Stomach (tissue), 8 donors: ENCODE measurements at regions not wholly inside any gene's neighbourhood (a gene's known extent, or its start where the extent isn't known, plus 50 kb on each side); places are given as distances from the start of the nearest gene placed in this dataset.

ENCODE experiments used
- DNase-seq, 2 donors: peaks; one replicate each; pipeline versions ENCODE4 v3.0.0 to v3.0.0-alpha.2; 2013 to 2019
- H3K27ac ChIP-seq, 5 donors: fragments of 200-600 bp in 4 of 5; sonication (generic) in 4 of 5; one replicate each; pipeline ENCODE4 v1.5.1; 2013 to 2019; ENCODE audit warnings: mild to moderate bottlenecking in 1 of 5, moderate library complexity in 1 of 5
- H3K27me3 ChIP-seq, 3 donors: fragments of 200-600 bp; sonication (generic); one replicate each; pipeline ENCODE4 v1.5.1; 2017 to 2019; ENCODE audit warnings: mixed run types in 1 of 3
- H3K36me3 ChIP-seq, 4 donors: fragments of 200-600 bp; sonication (generic); 1 replicate in 3 of 4; 2 replicates in 1 of 4; pipeline ENCODE4 v1.5.1; 2016 to 2019
- H3K4me1 ChIP-seq, 4 donors: fragments of 200-600 bp; sonication (generic); one replicate each; pipeline ENCODE4 v1.5.1; 2016 to 2019
- H3K4me3 ChIP-seq, 4 donors: fragments of 200-600 bp; sonication (generic) in 3 of 4; one replicate each; pipeline ENCODE4 v1.5.1; 2016 to 2019; ENCODE audit warnings: mild to moderate bottlenecking in 1 of 4
- H3K9me3 ChIP-seq, 4 donors: fragments of 200-600 bp; sonication (generic); one replicate each; pipeline ENCODE4 v1.5.1; 2016 to 2019
- EP300 ChIP-seq: sonication (generic); formaldehyde crosslinking; IDR thresholded peaks from one replicate; pipeline ENCODE4 v1.6.1; 2017; ENCODE audit warnings: antibody characterized with exemption
- POLR2A ChIP-seq, 4 donors: fragments of 450-650 bp; IDR thresholded peaks; one replicate each; pipeline ENCODE4 v1.6.1; 2016; ENCODE audit warnings: antibody characterized with exemption in 4 of 4, control low read depth in 2 of 4, mild to moderate bottlenecking in 1 of 4, moderate library complexity in 1 of 4
- POLR2AphosphoS5 ChIP-seq, 3 donors: sonication (generic); formaldehyde crosslinking; IDR thresholded peaks; one replicate each; pipeline ENCODE4 v1.6.1; 2016; ENCODE audit warnings: antibody characterized with exemption in 3 of 3
- WGBS, 5 donors: extraction: QIAGEN DNeasy Blood & Tissue Kit in 3 of 5; methylation state at CpG; one replicate each; pipeline versions ENCODE4 v1.1.5 to v1.1.7; 2013 to 2018; 5-methylcytosine and 5-hydroxymethylcytosine counted together
- intact Hi-C: fragments of 100-400 bp; cut with DNase I; formaldehyde crosslinking; loops from one replicate; pipeline ENCODE4 v1.15.1; 2023; ENCODE audit warnings: low total_unique reads
- TF ChIP-seq, protein P1 (sequence below), 7 experiments: fragments of 450-650 bp in 4 of 7; fragments of 200-600 bp in 3 of 7; sonication (generic) in 3 of 7; IDR thresholded peaks; one replicate each; pipeline ENCODE4 v1.5.1; 2016 to 2019; ENCODE audit warnings: antibody characterized with exemption in 7 of 7, control low read depth in 2 of 7, mild to moderate bottlenecking in 1 of 7
- donor health status: healthy with polysubstance abuse.
- donor health status: Bipolar disorder and iron deficiency.
- donor health status: healthy.

GRCh38 chr2:64213532-64214275 is 69.5 kb upstream of the PELI1 start:
- H3K27ac ChIP-seq: peak overlapping the region in 4 of 5 donors; percentile 54 to 78 (median 62)
- H3K4me1 ChIP-seq: peaks cover 0 to 39% (median 13%) of the 10 kb centered on the region in 4 donors
- no peak for TF ChIP-seq POLR2A (IDR thresholded peaks at IDR 0.05)
- no peak for TF ChIP-seq EP300
- TF ChIP-seq, protein P1, sequence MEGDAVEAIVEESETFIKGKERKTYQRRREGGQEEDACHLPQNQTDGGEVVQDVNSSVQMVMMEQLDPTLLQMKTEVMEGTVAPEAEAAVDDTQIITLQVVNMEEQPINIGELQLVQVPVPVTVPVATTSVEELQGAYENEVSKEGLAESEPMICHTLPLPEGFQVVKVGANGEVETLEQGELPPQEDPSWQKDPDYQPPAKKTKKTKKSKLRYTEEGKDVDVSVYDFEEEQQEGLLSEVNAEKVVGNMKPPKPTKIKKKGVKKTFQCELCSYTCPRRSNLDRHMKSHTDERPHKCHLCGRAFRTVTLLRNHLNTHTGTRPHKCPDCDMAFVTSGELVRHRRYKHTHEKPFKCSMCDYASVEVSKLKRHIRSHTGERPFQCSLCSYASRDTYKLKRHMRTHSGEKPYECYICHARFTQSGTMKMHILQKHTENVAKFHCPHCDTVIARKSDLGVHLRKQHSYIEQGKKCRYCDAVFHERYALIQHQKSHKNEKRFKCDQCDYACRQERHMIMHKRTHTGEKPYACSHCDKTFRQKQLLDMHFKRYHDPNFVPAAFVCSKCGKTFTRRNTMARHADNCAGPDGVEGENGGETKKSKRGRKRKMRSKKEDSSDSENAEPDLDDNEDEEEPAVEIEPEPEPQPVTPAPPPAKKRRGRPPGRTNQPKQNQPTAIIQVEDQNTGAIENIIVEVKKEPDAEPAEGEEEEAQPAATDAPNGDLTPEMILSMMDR (IDR thresholded peaks at IDR 0.05): no peak
- TF ChIP-seq POLR2AphosphoS5 (IDR thresholded peaks at IDR 0.05): no peak
- intact Hi-C loops: no loop called here
- no peak for DNase-seq
- no peak overlapping the region for H3K4me3 ChIP-seq
- no peaks in the 10 kb centered on the region for H3K27me3 ChIP-seq
- H3K36me3 ChIP-seq: no peaks in the 10 kb centered on the region
- no peaks in the 10 kb centered on the region for H3K9me3 ChIP-seq
- WGBS, 5 donors: 45 to 66% (median 53%) methylated on average over 5 of the region's 5 CpGs

- peaks cover 0 to 39% (median 13%) of the 10 kb centered on the region in 4 donors for H3K4me1 ChIP-seq
- H3K27ac ChIP-seq: peak overlapping the region in 4 of 5 donors; percentile 54 to 78 (median 62)
- H3K4me3 ChIP-seq: no peak overlapping the region
- no peaks in the 10 kb centered on the region for H3K36me3 ChIP-seq
- DNase-seq: peak in 1 of 2 donors; percentile 75
- 21 to 41% (median 26%) methylated on average over 5 of the region's 5 CpGs for WGBS, 5 donors
- H3K9me3 ChIP-seq: no peaks in the 10 kb centered on the region
- TF ChIP-seq EP300 (no peak), POLR2AphosphoS5 (IDR thresholded peaks at IDR 0.05) (no peak)
- TF ChIP-seq, protein P1 (IDR thresholded peaks at IDR 0.05): no peak
- no peaks in the 10 kb centered on the region for H3K27me3 ChIP-seq
- intact Hi-C loops: no loop called here
These were observed 70.3 kb upstream of the PELI1 start for GRCh38 chr2:64214281-64215115.

DNA sequence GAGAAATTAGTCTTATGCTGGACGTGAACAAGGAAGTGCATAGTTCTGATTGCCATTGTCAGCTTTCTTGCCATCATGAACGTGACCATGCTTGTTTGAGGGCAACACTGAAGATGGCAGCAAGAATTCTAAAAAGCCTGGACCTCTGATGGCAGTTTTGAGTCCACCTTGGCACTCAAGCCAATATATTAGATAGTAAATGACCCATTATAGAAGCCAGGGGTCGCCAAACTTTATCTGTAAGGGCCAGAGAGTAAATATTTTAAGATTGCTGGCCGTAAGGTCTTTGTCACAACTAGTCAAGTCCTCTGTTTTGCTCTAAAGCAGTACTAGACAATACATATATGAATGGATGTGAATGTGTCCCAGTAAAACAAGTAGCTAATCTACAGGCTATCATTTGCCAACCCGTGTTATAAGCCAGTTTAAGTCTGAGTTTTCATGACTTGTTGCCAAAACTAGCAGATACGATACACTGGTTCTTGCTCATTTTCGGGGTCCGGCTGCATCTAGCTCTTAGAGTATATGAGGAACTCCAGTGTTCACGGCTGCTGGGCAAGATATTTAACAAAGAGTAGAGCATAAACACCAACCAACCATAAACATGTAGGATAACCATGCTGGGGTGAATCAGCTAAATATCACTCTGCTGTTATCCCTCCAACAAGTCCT is 73.1 kb upstream of the PELI1 start:
- intact Hi-C loops: no loop called here

More for the DNA sequence above, 73.1 kb upstream of the PELI1 start:
- Histone ChIP-seq H3K36me3 (no peaks in the 10 kb centered on the region), H3K4me3 (no peak overlapping the region), H3K27ac (no peak overlapping the region), H3K27me3 (no peaks in the 10 kb centered on the region), H3K9me3 (no peaks in the 10 kb centered on the region), H3K4me1 (peaks cover 1 to 41% (median 24%) of the 10 kb centered on the region in 4 donors)
- 83 to 89% (median 84%) methylated on average over 9 of the region's 9 CpGs for WGBS, 5 donors
- TF ChIP-seq POLR2A (IDR thresholded peaks at IDR 0.05) (no peak), POLR2AphosphoS5 (IDR thresholded peaks at IDR 0.05) (no peak), EP300 (no peak)
- TF ChIP-seq, protein P1 (IDR thresholded peaks at IDR 0.05): no peak
- DNase-seq: no peak
